Mesendoderm (in vitro differentiated cells): ENCODE measurements at regions not wholly inside any gene's neighbourhood (a gene's known extent, or its start where the extent isn't known, plus 50 kb on each side); places are given as distances from the start of the nearest gene placed in this dataset.

Experiments
- DNase-seq: peaks from one replicate; pipeline ENCODE4 v3.0.0; 2013
- H2AK5ac ChIP-seq: 2 replicates; pipeline ENCODE4 v1.6.1; 2013; ENCODE audit warnings: low read length, inconsistent platforms
- H2BK120ac ChIP-seq: 2 replicates; pipeline ENCODE4 v1.6.1; 2013; ENCODE audit warnings: low read depth, mild to moderate bottlenecking, low read length, moderate library complexity, mixed read lengths
- H2BK15ac ChIP-seq: replicated peaks from 2 replicates; pipeline ENCODE4 v1.6.1; 2013; ENCODE audit warnings: low read depth, mild to moderate bottlenecking, moderate library complexity
- H2BK5ac ChIP-seq: 2 replicates; pipeline ENCODE4 v1.6.1; 2013; ENCODE audit warnings: low read length, inconsistent platforms
- H3K18ac ChIP-seq: 2 replicates; pipeline ENCODE4 v1.6.1; 2013; ENCODE audit warnings: mild to moderate bottlenecking, low read length, mixed read lengths
- H3K23ac ChIP-seq: one replicate; pipeline ENCODE4 v1.6.1; 2013; ENCODE audit warnings: low read length
- H3K27ac ChIP-seq: 2 replicates; pipeline ENCODE4 v1.5.1; 2013; ENCODE audit warnings: low read depth, mild to moderate bottlenecking, inconsistent platforms, low read length, moderate library complexity
- H3K27me3 ChIP-seq: 2 replicates; pipeline ENCODE4 v1.6.1; 2013; ENCODE audit warnings: low read length, control low read depth, mild to moderate bottlenecking, inconsistent platforms; ENCODE audit not compliant: insufficient read depth, poor library complexity
- H3K36me3 ChIP-seq: 2 replicates; pipeline ENCODE4 v1.6.1; 2013; ENCODE audit warnings: low read length, inconsistent platforms; ENCODE audit not compliant: control insufficient read depth, insufficient read depth
- H3K4ac ChIP-seq: one replicate; pipeline ENCODE4 v1.6.1; 2013; ENCODE audit warnings: low read depth, mild to moderate bottlenecking, low read length, moderate library complexity
- H3K4me1 ChIP-seq: 2 replicates; pipeline ENCODE4 v1.6.1; 2013; ENCODE audit warnings: low read depth, low read length, inconsistent platforms; ENCODE audit not compliant: control insufficient read depth
- H3K4me2 ChIP-seq: 2 replicates; pipeline ENCODE4 v1.6.1; 2013; ENCODE audit warnings: low read length
- H3K4me3 ChIP-seq: 2 replicates; pipeline ENCODE4 v1.5.1; 2013; ENCODE audit warnings: mild to moderate bottlenecking, low read length
- H3K56ac ChIP-seq: one replicate; pipeline ENCODE4 v1.6.1; 2013; ENCODE audit warnings: low read length
- H3K79me1 ChIP-seq: 2 replicates; pipeline ENCODE4 v1.6.1; 2013; ENCODE audit warnings: low read length, inconsistent platforms
- H3K79me2 ChIP-seq: 2 replicates; pipeline ENCODE4 v1.6.1; 2013; ENCODE audit warnings: mild to moderate bottlenecking, low read length; ENCODE audit not compliant: control insufficient read depth, insufficient read depth
- H3K9ac ChIP-seq: 2 replicates; pipeline ENCODE4 v1.6.1; 2013; ENCODE audit warnings: low read length, inconsistent platforms
- H4K5ac ChIP-seq: one replicate; pipeline ENCODE4 v1.6.1; 2013; ENCODE audit warnings: low read length
- H4K8ac ChIP-seq: one replicate; pipeline ENCODE4 v1.6.1; 2013; ENCODE audit warnings: low read depth, mild to moderate bottlenecking, control low read depth, low read length, moderate library complexity
- WGBS: extraction: QIAGEN DNeasy Blood & Tissue Kit; methylation state at CpG from one replicate; pipeline ENCODE4 v1.1.7; 2013; ENCODE audit warnings: low lambda C conversion rate, missing lambda C conversion rate; ENCODE audit not compliant: insufficient coverage; ENCODE audit errors: extremely low coverage; 5-methylcytosine and 5-hydroxymethylcytosine counted together

- Histone ChIP-seq H3K18ac (no peak overlapping the region), H2BK5ac (no peak overlapping the region), H4K8ac (no peak overlapping the region), H3K23ac (no peak overlapping the region), H4K5ac (no peak overlapping the region), H3K56ac (no peak overlapping the region), H2AK5ac (no peak overlapping the region), H2BK120ac (no peak overlapping the region), H3K4me2 (no peak overlapping the region), H3K4me3 (no peak overlapping the region), H3K4me1 (peaks cover 4% of the 10 kb centered on the region), H3K79me1 (no peaks in the 10 kb centered on the region), H3K27ac (no peak overlapping the region), H3K79me2 (no peaks in the 10 kb centered on the region), H3K4ac (no peak overlapping the region), H3K9ac (no peak overlapping the region), H2BK15ac (no peak overlapping the region), H3K36me3 (no peaks in the 10 kb centered on the region), H3K27me3 (no peaks in the 10 kb centered on the region)
- no CpG with 5 or more reads among the region's 1 CpG for WGBS
- peak; percentile 39 for DNase-seq
Observed at GRCh38 chr2:103875131-103875530, 978.8 kb upstream of the POU3F3 start.

- no peaks in the 10 kb centered on the region for H3K79me2 ChIP-seq
- no peak overlapping the region for H3K4me2 ChIP-seq
- H2BK15ac ChIP-seq, result no peak overlapping the region
- H3K23ac ChIP-seq, result no peak overlapping the region
- no peak overlapping the region for H3K18ac ChIP-seq
- H2BK120ac ChIP-seq, result no peak overlapping the region
- no peak for DNase-seq
- H3K4me3 ChIP-seq, result no peak overlapping the region
- no peak overlapping the region for H4K5ac ChIP-seq
- WGBS, result no CpG with 5 or more reads among the region's 3 CpGs
- no peaks in the 10 kb centered on the region for H3K27me3 ChIP-seq
- no peak overlapping the region for H3K27ac ChIP-seq
- peaks cover 4% of the 10 kb centered on the region for H3K4me1 ChIP-seq
- H3K9ac ChIP-seq, result no peak overlapping the region
- H2BK5ac ChIP-seq, result no peak overlapping the region
- no peaks in the 10 kb centered on the region for H3K79me1 ChIP-seq
- no peak overlapping the region for H3K4ac ChIP-seq
- H4K8ac ChIP-seq, result no peak overlapping the region
- H3K36me3 ChIP-seq, result no peaks in the 10 kb centered on the region
- no peak overlapping the region for H2AK5ac ChIP-seq
- H3K56ac ChIP-seq, result no peak overlapping the region
Observed at GRCh38 chr2:103875531-103875930, 978.4 kb upstream of the POU3F3 start.

- H3K23ac ChIP-seq, result no peak overlapping the region
- H3K79me1 ChIP-seq, result no peaks in the 10 kb centered on the region
- peaks cover 4% of the 10 kb centered on the region for H3K4me1 ChIP-seq
- no peak overlapping the region for H2AK5ac ChIP-seq
- no CpG with 5 or more reads among the region's 5 CpGs for WGBS
- no peak overlapping the region for H3K56ac ChIP-seq
- H3K4me3 ChIP-seq, result no peak overlapping the region
- no peak overlapping the region for H3K4ac ChIP-seq
- no peak overlapping the region for H2BK15ac ChIP-seq
- H4K8ac ChIP-seq, result no peak overlapping the region
- no peak overlapping the region for H3K27ac ChIP-seq
- no peak overlapping the region for H2BK5ac ChIP-seq
- H3K27me3 ChIP-seq, result no peaks in the 10 kb centered on the region
- H2BK120ac ChIP-seq, result no peak overlapping the region
- no peak overlapping the region for H3K4me2 ChIP-seq
- H3K36me3 ChIP-seq, result no peaks in the 10 kb centered on the region
- no peak overlapping the region for H3K18ac ChIP-seq
- H4K5ac ChIP-seq, result no peak overlapping the region
- no peaks in the 10 kb centered on the region for H3K79me2 ChIP-seq
- no peak for DNase-seq
- no peak overlapping the region for H3K9ac ChIP-seq
Observed at GRCh38 chr2:103876611-103877010, 977.3 kb upstream of the POU3F3 start.

- Histone ChIP-seq H3K18ac (no peak overlapping the region), H3K56ac (no peak overlapping the region), H3K4ac (no peak overlapping the region), H3K23ac (no peak overlapping the region), H2BK15ac (no peak overlapping the region), H3K4me1 (peaks cover 4% of the 10 kb centered on the region), H3K9ac (no peak overlapping the region), H3K36me3 (no peaks in the 10 kb centered on the region), H3K4me3 (no peak overlapping the region), H3K79me1 (no peaks in the 10 kb centered on the region), H2BK5ac (no peak overlapping the region), H2AK5ac (no peak overlapping the region), H2BK120ac (no peak overlapping the region), H4K5ac (no peak overlapping the region), H3K4me2 (no peak overlapping the region), H4K8ac (no peak overlapping the region), H3K27me3 (no peaks in the 10 kb centered on the region), H3K79me2 (no peaks in the 10 kb centered on the region), H3K27ac (no peak overlapping the region)
- no peak for DNase-seq
- WGBS, result no CpG with 5 or more reads among the region's 1 CpG
Observed at GRCh38 chr2:103879101-103879500, 974.8 kb upstream of the POU3F3 start.

GRCh38 chr2:103880081-103880834 lies 973.7 kb upstream of the POU3F3 start:
- WGBS, result no CpG with 5 or more reads among the region's 4 CpGs
- Histone ChIP-seq H3K36me3 (no peaks in the 10 kb centered on the region), H2BK120ac (no peak overlapping the region), H3K4me1 (no peaks in the 10 kb centered on the region), H3K23ac (no peak overlapping the region), H3K27ac (no peak overlapping the region), H3K9ac (no peak overlapping the region), H2AK5ac (no peak overlapping the region), H2BK5ac (no peak overlapping the region), H3K4me2 (no peak overlapping the region), H3K4ac (no peak overlapping the region), H2BK15ac (no peak overlapping the region), H3K56ac (no peak overlapping the region), H3K79me2 (no peaks in the 10 kb centered on the region), H3K4me3 (no peak overlapping the region), H3K27me3 (no peaks in the 10 kb centered on the region), H4K5ac (no peak overlapping the region), H4K8ac (no peak overlapping the region), H3K18ac (no peak overlapping the region), H3K79me1 (no peaks in the 10 kb centered on the region)
- no peak for DNase-seq

- WGBS, result no CpG with 5 or more reads among the region's 1 CpG
- H2BK15ac ChIP-seq, result no peak overlapping the region
Observed at GRCh38 chr2:103887625-103888024, 966.3 kb upstream of the POU3F3 start.

More at GRCh38 chr2:103887625-103888024, 966.3 kb upstream of the POU3F3 start:
- Histone ChIP-seq H3K18ac (no peak overlapping the region), H3K23ac (no peak overlapping the region), H3K4ac (no peak overlapping the region), H4K5ac (no peak overlapping the region), H3K56ac (no peak overlapping the region), H3K4me3 (no peak overlapping the region), H3K27me3 (no peaks in the 10 kb centered on the region), H2AK5ac (no peak overlapping the region), H4K8ac (no peak overlapping the region), H3K79me1 (no peaks in the 10 kb centered on the region), H3K4me1 (no peaks in the 10 kb centered on the region), H3K27ac (no peak overlapping the region), H3K4me2 (no peak overlapping the region), H3K9ac (no peak overlapping the region), H2BK5ac (no peak overlapping the region), H2BK120ac (no peak overlapping the region), H3K36me3 (no peaks in the 10 kb centered on the region), H3K79me2 (no peaks in the 10 kb centered on the region)
- no peak for DNase-seq
